H1 (cell line): ENCODE measurements at regions not wholly inside any gene's neighbourhood (a gene's known extent, or its start where the extent isn't known, plus 50 kb on each side); places are given as distances from the start of the nearest gene placed in this dataset.

ENCODE experiments used
- CTCF ChIA-PET: fragments of 300-600 bp; sonication (Branson Sonifier 250); formaldehyde crosslinking; loops from one replicate; lab custom pipeline; 2021; ENCODE audit not compliant: partially characterized antibody; lab: Charles Lee
- POLR2A ChIA-PET: fragments of 300-600 bp; sonication (Branson Sonifier 250); formaldehyde crosslinking; loops from one replicate; lab custom pipeline; 2021; ENCODE audit warnings: inconsistent platforms; ENCODE audit not compliant: partially characterized antibody; lab: Charles Lee
- DNase-seq, 2 experiments: peaks; one replicate each; pipeline versions ENCODE4 v3.0.0 to v3.0.0-alpha.2; 2010 to 2022; ENCODE audit warnings: low spot score in 2 of 2, low read depth in 1 of 2, mixed read lengths in 1 of 2
- FAIRE-seq: peaks from 2 replicates; lab custom pipeline; 2011; peaks lifted over from hg19 to GRCh38; lab: Jason Lieb, UNC
- H2AFZ ChIP-seq: 2 replicates; pipeline ENCODE4 v1.8.1; 2012; ENCODE audit warnings: low read length, inconsistent platforms
- H2AK5ac ChIP-seq: 2 replicates; pipeline ENCODE4 v1.6.1; 2013; ENCODE audit warnings: low read depth, low read length
- H2BK120ac ChIP-seq: replicated peaks from 2 replicates; pipeline ENCODE3; 2013; ENCODE audit warnings: low read depth, low read length, inconsistent platforms
- H2BK12ac ChIP-seq: 2 replicates; pipeline ENCODE4 v1.6.1; 2013; ENCODE audit warnings: low read depth, low read length
- H2BK15ac ChIP-seq: 2 replicates; pipeline ENCODE4 v1.6.1; 2013; ENCODE audit warnings: low read length
- H2BK20ac ChIP-seq: 2 replicates; pipeline ENCODE4 v1.6.1; 2013; ENCODE audit warnings: low read length
- H2BK5ac ChIP-seq: 2 replicates; pipeline ENCODE4 v1.6.1; 2013; ENCODE audit warnings: low read depth, low read length
- H3K14ac ChIP-seq: 2 replicates; pipeline ENCODE4 v1.6.1; 2013; ENCODE audit warnings: inconsistent platforms; ENCODE audit not compliant: insufficient read length
- H3K18ac ChIP-seq: 2 replicates; pipeline ENCODE4 v1.6.1; 2013; ENCODE audit warnings: low read length; ENCODE audit errors: extremely low read depth
- H3K23ac ChIP-seq: 2 replicates; pipeline ENCODE4 v1.6.1; 2013; ENCODE audit warnings: inconsistent platforms; ENCODE audit not compliant: insufficient read length
- H3K23me2 ChIP-seq: 2 replicates; pipeline ENCODE4 v1.6.1; 2013; ENCODE audit warnings: low read depth, low read length
- H3K27ac ChIP-seq: 2 replicates; pipeline ENCODE4 v1.6.1; 2011; ENCODE audit warnings: low read depth, low read length, inconsistent platforms
- H3K27me3 ChIP-seq, 4 experiments: replicated peaks in 1 of 4; 1 replicate in 1 of 4; 2 replicates in 3 of 4; pipeline versions ENCODE4 v1.6.1 to v1.8.1; 2011 to 2013; ENCODE audit warnings: low read length in 3 of 4, mild to moderate bottlenecking in 3 of 4, inconsistent platforms in 2 of 4, mixed read lengths in 2 of 4, moderate library complexity in 1 of 4; ENCODE audit not compliant: control insufficient read depth in 3 of 4, insufficient read depth in 3 of 4; ENCODE audit errors: extremely low read depth in 1 of 4
- H3K36me3 ChIP-seq, 4 experiments: 2 replicates each; pipeline versions ENCODE4 v1.6.1 to v1.8.1; 2011 to 2013; ENCODE audit warnings: mild to moderate bottlenecking in 4 of 4, low read length in 3 of 4, moderate library complexity in 2 of 4, control low read depth in 1 of 4, inconsistent platforms in 1 of 4; ENCODE audit not compliant: insufficient read depth in 4 of 4, control insufficient read depth in 2 of 4
- H3K4ac ChIP-seq: replicated peaks from 2 replicates; pipeline ENCODE3; 2013; ENCODE audit warnings: low read length, low read depth, mixed read lengths, inconsistent platforms; ENCODE audit not compliant: insufficient read length
- H3K4me1 ChIP-seq, 4 experiments: replicated peaks in 1 of 4; 1 replicate in 1 of 4; 2 replicates in 3 of 4; pipeline versions ENCODE4 v1.6.1 to v1.8.1; 2011 to 2013; ENCODE audit warnings: low read length in 3 of 4, inconsistent platforms in 2 of 4, mixed read lengths in 1 of 4; ENCODE audit not compliant: insufficient read depth in 4 of 4, control insufficient read depth in 3 of 4
- H3K4me2 ChIP-seq, 2 experiments: 2 replicates each; pipeline versions ENCODE4 v1.6.1 to v1.8.1; 2011 to 2013; ENCODE audit warnings: low read depth in 2 of 2, low read length in 2 of 2, control low read depth in 1 of 2, inconsistent platforms in 1 of 2, mild to moderate bottlenecking in 1 of 2; ENCODE audit not compliant: insufficient read depth in 1 of 2
- H3K4me3 ChIP-seq, 4 experiments: fragments of 200-600, 300-600 bp in 1 of 4; sonication (generic), shearing (Covaris generic), sonication (Bioruptor Twin) in 1 of 4; 2 replicates each; pipeline versions ENCODE4 v1.5.1 to v1.8.1; 2011 to 2016; ENCODE audit warnings: low read length in 4 of 4, low read depth in 3 of 4, control low read depth in 2 of 4, inconsistent platforms in 2 of 4, mild to moderate bottlenecking in 2 of 4, mixed read lengths in 1 of 4, moderate library complexity in 1 of 4; ENCODE audit not compliant: insufficient read depth in 2 of 4; ENCODE audit errors: extremely low read depth in 1 of 4
- H3K56ac ChIP-seq: replicated peaks from 2 replicates; pipeline ENCODE3; 2013; ENCODE audit warnings: low read depth, mild to moderate bottlenecking, mixed read lengths, low read length, inconsistent platforms; ENCODE audit not compliant: insufficient read length
- H3K79me1 ChIP-seq: 2 replicates; pipeline ENCODE4 v1.6.1; 2013; ENCODE audit warnings: low read depth, low read length, control low read depth
- H3K79me2 ChIP-seq, 2 experiments: 2 replicates each; pipeline versions ENCODE4 v1.6.1 to v1.8.1; 2012 to 2013; ENCODE audit warnings: low read length in 2 of 2, mild to moderate bottlenecking in 2 of 2, inconsistent platforms in 1 of 2; ENCODE audit not compliant: insufficient read depth in 2 of 2, control insufficient read depth in 1 of 2
- H3K9ac ChIP-seq, 4 experiments: replicated peaks in 1 of 4; 1 replicate in 1 of 4; 2 replicates in 3 of 4; pipeline versions ENCODE4 v1.6.1 to v1.8.1; 2011 to 2013; ENCODE audit warnings: low read depth in 3 of 4, low read length in 3 of 4, control low read depth in 2 of 4, mild to moderate bottlenecking in 2 of 4, moderate library complexity in 2 of 4, inconsistent platforms in 1 of 4; ENCODE audit errors: extremely low read depth in 1 of 4
- H3K9me3 ChIP-seq, 2 experiments: 2 replicates each; pipeline versions ENCODE4 v1.6.1 to v1.8.1; 2012 to 2013; ENCODE audit warnings: mild to moderate bottlenecking in 2 of 2, moderate library complexity in 2 of 2, control low read depth in 1 of 2, inconsistent platforms in 1 of 2, low read depth in 1 of 2, low read length in 1 of 2, mixed read lengths in 1 of 2; ENCODE audit not compliant: insufficient read depth in 2 of 2
- H4K20me1 ChIP-seq, 2 experiments: replicated peaks in 1 of 2; 2 replicates each; pipeline versions ENCODE3 to v1.8.1; 2011 to 2013; ENCODE audit warnings: inconsistent platforms in 2 of 2, low read length in 2 of 2, mild to moderate bottlenecking in 1 of 2; ENCODE audit not compliant: insufficient read depth in 2 of 2, control insufficient read depth in 1 of 2
- H4K5ac ChIP-seq: 2 replicates; pipeline ENCODE4 v1.6.1; 2013; ENCODE audit warnings: low read length, low read depth, mixed read lengths, inconsistent platforms; ENCODE audit not compliant: insufficient read length
- H4K8ac ChIP-seq: 2 replicates; pipeline ENCODE4 v1.8.0; 2013; ENCODE audit warnings: mild to moderate bottlenecking, moderate library complexity, low read length, inconsistent platforms; ENCODE audit not compliant: insufficient read depth; ENCODE audit errors: extremely low read depth
- H4K91ac ChIP-seq: replicated peaks from 2 replicates; pipeline ENCODE3; 2013; ENCODE audit warnings: low read length, mixed read lengths, inconsistent platforms; ENCODE audit not compliant: insufficient read length
- BACH1 ChIP-seq: IDR thresholded peaks from 2 replicates; pipeline ENCODE4 v1.6.1; 2012; ENCODE audit warnings: low read length, improper control_type of control experiment
- GABPA ChIP-seq: IDR thresholded peaks from 2 replicates; pipeline ENCODE4 v1.6.1; 2011; ENCODE audit warnings: mild to moderate bottlenecking, low read length, moderate library complexity, borderline replicate concordance; ENCODE audit not compliant: insufficient read depth
- JUN ChIP-seq: IDR thresholded peaks from 2 replicates; pipeline ENCODE4 v1.6.1; 2011; ENCODE audit warnings: low read depth, mild to moderate bottlenecking, improper control_type of control experiment, low read length
- KDM5A ChIP-seq: fragments of 200-600 bp; IDR thresholded peaks from 2 replicates; pipeline ENCODE4 v1.7.1; 2012; ENCODE audit warnings: mild to moderate bottlenecking, low read length, inconsistent platforms, mixed read lengths
- NANOG ChIP-seq: IDR thresholded peaks from 2 replicates; pipeline ENCODE4 v1.6.1; 2011; ENCODE audit warnings: low read length, low read depth, mild to moderate bottlenecking, inconsistent platforms; ENCODE audit not compliant: insufficient read depth, poor library complexity, severe bottlenecking
- POLR2AphosphoS5 ChIP-seq: IDR thresholded peaks from 2 replicates; pipeline ENCODE4 v1.6.1; 2011; ENCODE audit warnings: low read depth, low read length
- POU5F1 ChIP-seq: IDR thresholded peaks from 2 replicates; pipeline ENCODE4 v1.6.1; 2011; ENCODE audit warnings: low read depth, mild to moderate bottlenecking, low read length, moderate library complexity
- RAD21 ChIP-seq, 2 experiments: IDR thresholded peaks in 1 of 2; conservative IDR thresholded peaks in 1 of 2; 2 replicates each; pipeline ENCODE4 v1.6.1; 2011; ENCODE audit warnings: low read depth in 2 of 2, low read length in 2 of 2, improper control_type of control experiment in 1 of 2, inconsistent platforms in 1 of 2, mild to moderate bottlenecking in 1 of 2, moderate library complexity in 1 of 2
- RXRA ChIP-seq: IDR thresholded peaks from 2 replicates; pipeline ENCODE4 v1.6.1; 2011; ENCODE audit warnings: low read depth, mild to moderate bottlenecking, low read length, moderate library complexity; ENCODE audit not compliant: insufficient read depth
- ZNF274 ChIP-seq: IDR thresholded peaks from 2 replicates; pipeline ENCODE4 v1.7.0; 2012; ENCODE audit warnings: low read length, borderline replicate concordance; ENCODE audit errors: extremely low read depth
- WGBS, 2 experiments: shearing (Covaris generic) in 1 of 2; methylation state at CpG; one replicate each; pipeline versions ENCODE4 v1.1.6 to v1.1.7; 2013 to 2015; ENCODE audit warnings: low lambda C conversion rate in 2 of 2, mixed read lengths in 2 of 2, inconsistent platforms in 1 of 2, low coverage in 1 of 2, missing lambda C conversion rate in 1 of 2; ENCODE audit not compliant: insufficient replicate concordance in 2 of 2, insufficient coverage in 1 of 2, insufficient read length in 1 of 2; ENCODE audit errors: extremely low coverage in 1 of 2, missing lambda C conversion rate in 1 of 2; 5-methylcytosine and 5-hydroxymethylcytosine counted together
- TF ChIP-seq, protein P1 (sequence below), 3 experiments: IDR thresholded peaks; 1 replicate in 2 of 3; 2 replicates in 1 of 3; pipeline versions ENCODE4 v1.5.1 to v1.6.1; 2011; ENCODE audit warnings: low read length in 3 of 3, mild to moderate bottlenecking in 3 of 3, inconsistent platforms in 2 of 3, low read depth in 1 of 3, moderate library complexity in 1 of 3; ENCODE audit not compliant: insufficient read depth in 1 of 3; ENCODE audit errors: control extremely low read depth in 1 of 3

DNA sequence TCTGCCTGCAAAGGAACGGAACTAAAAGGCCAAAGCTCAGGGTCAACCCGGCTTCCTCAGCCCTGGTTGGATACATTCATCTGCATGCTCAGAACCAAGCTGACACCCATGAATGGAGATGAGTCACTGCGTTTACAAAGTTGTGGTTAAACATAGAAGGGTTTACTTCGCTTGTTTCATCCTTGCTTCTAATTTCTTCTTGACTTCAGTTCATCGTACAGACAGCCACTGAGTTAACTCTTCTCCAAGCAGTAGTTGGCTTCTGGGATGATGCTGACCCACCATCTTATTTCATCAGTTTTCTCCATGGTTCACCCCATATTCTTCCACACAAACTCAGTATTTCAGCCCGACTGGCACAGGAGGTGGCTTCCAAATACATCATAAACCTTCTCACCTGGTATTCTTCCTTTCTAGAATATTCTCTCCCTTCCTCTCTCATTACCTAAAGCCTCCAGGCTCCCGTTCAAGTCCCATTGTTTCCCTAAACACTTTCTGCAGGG lies 166.3 kb upstream of the RNF32 start:
- Histone ChIP-seq H2BK20ac (no peak overlapping the region), H3K4me2 (no peak overlapping the region), H3K4me1 (peaks cover 0 to 3% (median under 1%) of the 10 kb centered on the region in 4 experiments; a peak in 2 of 7 replicates), H3K4ac (no peak overlapping the region), H3K9ac (no peak overlapping the region), H2AFZ (no peak overlapping the region), H3K23ac (no peak overlapping the region), H4K5ac (no peak overlapping the region), H3K27ac (no peak overlapping the region), H3K23me2 (no peaks in the 10 kb centered on the region), H3K79me1 (no peaks in the 10 kb centered on the region), H3K4me3 (no peak overlapping the region), H2BK5ac (no peak overlapping the region), H3K9me3 (no peaks in the 10 kb centered on the region), H2BK12ac (no peak overlapping the region), H4K20me1 (no peaks in the 10 kb centered on the region), H2BK15ac (no peak overlapping the region; the same call in 1 of the 2 replicates), H2AK5ac (no peak overlapping the region), H3K18ac (no peak overlapping the region), H3K36me3 (no peaks in the 10 kb centered on the region), H4K91ac (no peak overlapping the region), H3K27me3 (no peaks in the 10 kb centered on the region), H3K79me2 (no peaks in the 10 kb centered on the region), H2BK120ac (no peak overlapping the region), H4K8ac (no peak overlapping the region), H3K56ac (no peak overlapping the region), H3K14ac (no peak overlapping the region)
- 83% methylated on average over 7 of the region's 7 CpGs; no CpG with 5 or more reads in 1 of the 2 experiments for WGBS, 2 experiments
- DNase-seq = no peak
- ChIA-PET CTCF (interaction anchor here (0.6 to 1.5 kb wide), 9 partner anchors 10 to 927 kb away, joined by 3 to 5 read pairs (median 4); no protein-coding TSS in a partner anchor), POLR2A (no interaction called here)
- FAIRE-seq = no peak
- TF ChIP-seq RXRA (no peak), POLR2AphosphoS5 (no peak), KDM5A (no peak), BACH1 (no peak), ZNF274 (no peak), GABPA (no peak), POU5F1 (no peak), NANOG (no peak), RAD21 (IDR thresholded peaks at IDR 0.05 in 1 of 2, conservative IDR thresholded peaks at IDR 0.05 in 1 of 2; ENCODE audit: low read depth in 2 of 2, low read length in 2 of 2) (no peak), JUN (no peak)
- TF ChIP-seq, protein P1, sequence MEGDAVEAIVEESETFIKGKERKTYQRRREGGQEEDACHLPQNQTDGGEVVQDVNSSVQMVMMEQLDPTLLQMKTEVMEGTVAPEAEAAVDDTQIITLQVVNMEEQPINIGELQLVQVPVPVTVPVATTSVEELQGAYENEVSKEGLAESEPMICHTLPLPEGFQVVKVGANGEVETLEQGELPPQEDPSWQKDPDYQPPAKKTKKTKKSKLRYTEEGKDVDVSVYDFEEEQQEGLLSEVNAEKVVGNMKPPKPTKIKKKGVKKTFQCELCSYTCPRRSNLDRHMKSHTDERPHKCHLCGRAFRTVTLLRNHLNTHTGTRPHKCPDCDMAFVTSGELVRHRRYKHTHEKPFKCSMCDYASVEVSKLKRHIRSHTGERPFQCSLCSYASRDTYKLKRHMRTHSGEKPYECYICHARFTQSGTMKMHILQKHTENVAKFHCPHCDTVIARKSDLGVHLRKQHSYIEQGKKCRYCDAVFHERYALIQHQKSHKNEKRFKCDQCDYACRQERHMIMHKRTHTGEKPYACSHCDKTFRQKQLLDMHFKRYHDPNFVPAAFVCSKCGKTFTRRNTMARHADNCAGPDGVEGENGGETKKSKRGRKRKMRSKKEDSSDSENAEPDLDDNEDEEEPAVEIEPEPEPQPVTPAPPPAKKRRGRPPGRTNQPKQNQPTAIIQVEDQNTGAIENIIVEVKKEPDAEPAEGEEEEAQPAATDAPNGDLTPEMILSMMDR (IDR thresholded peaks at IDR 0.05; ENCODE audit: control extremely low read depth in 1 of 3, insufficient read depth in 1 of 3, low read depth in 1 of 3, low read length in 3 of 3) = no peak
